HUES6 (cell line): ENCODE measurements at regions not wholly inside any gene's neighbourhood (a gene's known extent, or its start where the extent isn't known, plus 50 kb on each side); places are given as distances from the start of the nearest gene placed in this dataset.

ENCODE experiments used
- H3K27ac ChIP-seq: 2 replicates; pipeline ENCODE4 v1.7.0; 2013; ENCODE audit warnings: low read depth, mild to moderate bottlenecking, low read length, inconsistent platforms
- H3K27me3 ChIP-seq: 2 replicates; pipeline ENCODE4 v1.6.1; 2013; ENCODE audit warnings: low read length; ENCODE audit not compliant: control insufficient read depth, insufficient read depth
- H3K36me3 ChIP-seq: 2 replicates; pipeline ENCODE4 v1.6.1; 2013; ENCODE audit warnings: low read length; ENCODE audit not compliant: control insufficient read depth, insufficient read depth
- H3K4me1 ChIP-seq: 2 replicates; pipeline ENCODE4 v1.6.1; 2013; ENCODE audit warnings: low read length; ENCODE audit not compliant: control insufficient read depth, insufficient read depth
- H3K4me3 ChIP-seq: 2 replicates; pipeline ENCODE4 v1.5.1; 2013; ENCODE audit warnings: low read depth, low read length
- H3K9ac ChIP-seq: one replicate; pipeline ENCODE4 v1.6.1; 2013; ENCODE audit warnings: mild to moderate bottlenecking, low read length
- H3K9me3 ChIP-seq: 2 replicates; pipeline ENCODE4 v1.6.1; 2013; ENCODE audit warnings: low read depth, low read length; ENCODE audit not compliant: control insufficient read depth, insufficient read depth

DNA sequence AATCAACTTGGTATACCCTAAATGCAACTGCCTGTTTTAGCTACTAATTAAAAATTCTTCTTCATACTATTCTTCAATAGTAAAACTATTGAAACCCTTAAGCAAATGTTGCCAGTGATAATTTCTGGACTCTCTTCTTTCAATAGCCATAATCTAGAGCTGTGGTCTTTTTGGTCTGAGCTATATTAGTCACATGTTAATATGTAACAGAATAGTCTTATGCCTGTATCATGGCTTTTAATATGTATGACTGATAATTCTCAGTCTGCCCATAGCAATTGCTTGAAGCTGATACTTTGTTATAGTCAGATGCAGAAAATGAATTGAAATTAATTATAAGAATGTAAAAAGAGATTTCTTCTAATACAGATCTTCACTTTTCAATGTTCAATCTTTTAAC lies 1871.9 kb upstream of the CDH6 start:
- no peaks in the 10 kb centered on the region for H3K9me3 ChIP-seq
- H3K4me3 ChIP-seq: no peak overlapping the region
- H3K9ac ChIP-seq: no peak overlapping the region
- H3K4me1 ChIP-seq: no peaks in the 10 kb centered on the region
- no peaks in the 10 kb centered on the region for H3K36me3 ChIP-seq
- H3K27ac ChIP-seq: no peak overlapping the region
- no peaks in the 10 kb centered on the region for H3K27me3 ChIP-seq

DNA sequence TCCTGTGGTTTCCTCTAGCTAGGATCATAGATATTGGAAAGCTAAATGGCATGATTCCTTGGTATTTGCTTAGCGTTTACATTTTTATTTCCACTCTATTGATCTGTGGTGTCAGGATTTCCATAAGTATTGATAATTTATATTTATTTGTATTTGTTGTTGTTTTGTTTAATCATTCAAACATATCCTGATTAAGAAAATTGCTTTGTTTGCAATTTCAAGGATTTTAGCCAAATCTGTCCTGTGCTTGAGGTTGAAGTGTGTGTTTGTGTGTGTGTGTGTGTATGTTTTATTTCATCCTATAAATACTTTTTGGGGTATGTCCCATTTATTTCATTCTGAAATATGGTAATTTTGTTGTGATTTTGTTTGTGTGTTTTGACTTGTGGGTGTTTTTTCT lies 1884.1 kb upstream of the CDH6 start:
- H3K9ac ChIP-seq: no peak overlapping the region
- no peaks in the 10 kb centered on the region for H3K4me1 ChIP-seq
- H3K27ac ChIP-seq: no peak overlapping the region
- H3K27me3 ChIP-seq: no peaks in the 10 kb centered on the region
- H3K9me3 ChIP-seq: no peaks in the 10 kb centered on the region
- H3K4me3 ChIP-seq: no peak overlapping the region
- H3K36me3 ChIP-seq: no peaks in the 10 kb centered on the region

GRCh38 chr5:29307478-29307877 lies 1886.0 kb upstream of the CDH6 start:
- no peaks in the 10 kb centered on the region for H3K36me3 ChIP-seq
- H3K4me3 ChIP-seq: no peak overlapping the region
- no peaks in the 10 kb centered on the region for H3K9me3 ChIP-seq
- H3K4me1 ChIP-seq: no peaks in the 10 kb centered on the region
- H3K9ac ChIP-seq: no peak overlapping the region
- H3K27me3 ChIP-seq: no peaks in the 10 kb centered on the region
- no peak overlapping the region for H3K27ac ChIP-seq

DNA sequence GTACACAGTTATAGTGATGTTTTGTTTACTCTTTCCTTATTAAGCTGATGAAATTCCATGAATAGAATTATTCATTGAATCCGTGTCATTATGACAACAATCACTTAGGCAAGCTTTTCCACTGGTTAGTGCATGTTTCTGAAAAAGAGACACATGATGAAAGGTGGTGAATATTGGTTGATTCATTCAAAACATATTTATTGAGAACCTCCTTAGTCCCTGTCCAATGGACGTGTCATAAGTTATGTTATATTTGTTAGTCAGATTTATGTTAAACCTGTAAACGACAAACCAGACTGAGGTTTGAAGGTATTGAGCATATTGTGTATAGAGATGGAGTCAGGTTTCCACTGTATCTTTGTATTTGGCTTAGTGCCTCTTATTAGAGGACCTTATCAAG lies 1888.9 kb upstream of the CDH6 start:
- no peaks in the 10 kb centered on the region for H3K4me1 ChIP-seq
- no peak overlapping the region for H3K9ac ChIP-seq
- H3K4me3 ChIP-seq: no peak overlapping the region
- H3K27ac ChIP-seq: no peak overlapping the region
- no peaks in the 10 kb centered on the region; the same call in 1 of the 2 replicates for H3K9me3 ChIP-seq
- no peaks in the 10 kb centered on the region for H3K36me3 ChIP-seq
- no peaks in the 10 kb centered on the region for H3K27me3 ChIP-seq

DNA sequence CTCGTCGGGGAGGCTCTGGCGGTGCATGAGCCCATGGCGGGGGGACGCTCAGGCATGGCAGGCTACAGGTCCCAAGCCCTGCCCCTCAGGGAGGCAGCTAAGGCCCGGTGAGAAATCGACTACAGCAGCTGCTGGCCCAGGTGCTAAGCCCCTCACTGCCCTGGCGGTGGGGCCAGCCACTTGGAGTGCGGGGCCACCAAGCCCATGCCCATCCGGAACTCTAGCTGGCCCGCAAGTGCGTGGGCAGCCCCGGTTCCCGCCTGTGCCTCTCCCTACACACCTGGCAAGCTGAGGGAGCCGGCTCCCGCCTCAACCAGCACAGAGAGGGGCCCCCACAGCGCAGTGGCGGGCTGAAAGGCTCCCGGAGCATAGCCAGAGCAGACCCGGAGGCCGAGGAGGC lies 1896.9 kb upstream of the CDH6 start:
- H3K27ac ChIP-seq: no peak overlapping the region
- H3K9ac ChIP-seq: no peak overlapping the region
- H3K4me3 ChIP-seq: no peak overlapping the region
- H3K9me3 ChIP-seq: no peaks in the 10 kb centered on the region; the same call in 1 of the 2 replicates
- no peaks in the 10 kb centered on the region for H3K27me3 ChIP-seq
- H3K36me3 ChIP-seq: no peaks in the 10 kb centered on the region
- H3K4me1 ChIP-seq: no peaks in the 10 kb centered on the region

- no peaks in the 10 kb centered on the region for H3K27me3 ChIP-seq
- H3K4me1 ChIP-seq: no peaks in the 10 kb centered on the region
- no peak overlapping the region for H3K9ac ChIP-seq
- H3K36me3 ChIP-seq: no peaks in the 10 kb centered on the region
- H3K27ac ChIP-seq: no peak overlapping the region
- H3K9me3 ChIP-seq: peaks cover 3% of the 10 kb centered on the region; the same call in 1 of the 2 replicates
- H3K4me3 ChIP-seq: no peak overlapping the region
Observed at GRCh38 chr5:29277642-29278041, 1915.8 kb upstream of the CDH6 start.

DNA sequence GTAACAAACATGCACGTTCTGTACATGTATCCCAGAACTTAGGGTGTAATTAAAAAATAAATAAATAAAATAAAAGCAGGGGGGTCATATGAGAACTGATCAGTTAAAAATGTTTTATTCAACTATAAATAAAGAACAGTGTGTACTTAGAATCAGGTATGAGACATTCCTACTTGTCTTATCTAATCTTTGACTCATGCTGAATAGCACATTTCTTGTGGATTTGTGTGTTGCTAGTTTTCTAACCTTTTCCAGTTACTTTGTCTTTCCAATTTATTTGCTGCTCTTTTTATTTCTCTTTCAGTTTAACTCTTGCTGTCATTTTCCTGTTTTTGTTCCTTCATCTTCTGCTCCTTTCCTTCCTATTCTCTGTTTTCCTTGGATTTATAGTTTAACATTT lies 1917.1 kb upstream of the CDH6 start:
- Histone ChIP-seq H3K36me3 (no peaks in the 10 kb centered on the region), H3K4me1 (no peaks in the 10 kb centered on the region), H3K27ac (no peak overlapping the region), H3K9ac (no peak overlapping the region), H3K27me3 (no peaks in the 10 kb centered on the region), H3K4me3 (no peak overlapping the region), H3K9me3 (peaks cover 3% of the 10 kb centered on the region; the same call in 1 of the 2 replicates)

GRCh38 chr5:29263915-29264351 lies 1929.6 kb upstream of the CDH6 start:
- no peaks in the 10 kb centered on the region for H3K36me3 ChIP-seq
- no peaks in the 10 kb centered on the region for H3K4me1 ChIP-seq
- no peaks in the 10 kb centered on the region for H3K9me3 ChIP-seq
- H3K27ac ChIP-seq: no peak overlapping the region
- no peak overlapping the region for H3K9ac ChIP-seq
- H3K27me3 ChIP-seq: no peaks in the 10 kb centered on the region
- H3K4me3 ChIP-seq: no peak overlapping the region

- no peak overlapping the region for H3K27ac ChIP-seq
- H3K4me3 ChIP-seq: no peak overlapping the region
- H3K27me3 ChIP-seq: no peaks in the 10 kb centered on the region
- no peaks in the 10 kb centered on the region for H3K4me1 ChIP-seq
- H3K36me3 ChIP-seq: no peaks in the 10 kb centered on the region
- no peaks in the 10 kb centered on the region for H3K9me3 ChIP-seq
- H3K9ac ChIP-seq: no peak overlapping the region
Observed at GRCh38 chr5:29262339-29263123, 1931.0 kb upstream of the CDH6 start.

DNA sequence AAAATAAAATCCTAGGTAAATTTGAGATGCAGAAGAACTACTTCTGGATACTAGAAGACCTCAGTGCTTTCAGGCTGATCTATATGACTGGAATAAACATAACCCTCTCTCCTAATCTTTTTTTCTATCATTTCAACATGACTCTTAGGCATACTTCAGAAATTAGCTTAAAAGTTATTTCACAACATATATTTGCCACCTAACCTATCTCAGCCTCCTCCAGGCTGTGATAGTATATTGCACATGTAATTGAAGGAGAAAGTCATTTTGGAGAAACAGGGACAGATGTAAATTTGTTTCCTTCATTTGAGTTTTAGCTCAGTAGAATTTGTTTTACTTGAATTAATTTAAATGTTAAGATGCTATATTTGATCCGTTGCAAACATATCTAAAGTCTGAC lies 1932.3 kb upstream of the CDH6 start:
- Histone ChIP-seq H3K4me1 (no peaks in the 10 kb centered on the region), H3K9ac (no peak overlapping the region), H3K36me3 (no peaks in the 10 kb centered on the region), H3K27me3 (no peaks in the 10 kb centered on the region), H3K9me3 (no peaks in the 10 kb centered on the region), H3K4me3 (no peak overlapping the region), H3K27ac (no peak overlapping the region)

DNA sequence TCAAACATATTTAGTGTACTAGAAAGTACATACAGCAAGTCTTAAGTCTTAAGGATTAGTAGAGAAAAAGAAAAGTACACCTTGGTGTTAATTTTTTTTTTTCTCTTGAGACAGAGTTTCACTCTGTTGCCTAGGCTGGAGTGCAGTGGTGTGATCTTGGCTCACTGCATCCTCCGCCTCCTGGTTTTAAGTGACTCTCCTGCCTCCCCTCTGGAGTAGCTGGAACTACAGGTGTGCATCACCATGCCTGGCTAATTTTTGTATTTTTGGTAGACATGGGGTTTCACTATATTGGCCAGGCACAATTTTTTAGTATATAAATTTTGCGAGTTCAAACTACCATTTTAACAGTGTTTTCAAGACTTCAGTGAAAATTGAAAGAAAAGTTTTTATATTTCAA lies 1941.1 kb upstream of the CDH6 start:
- Histone ChIP-seq H3K9me3 (no peaks in the 10 kb centered on the region), H3K4me1 (no peaks in the 10 kb centered on the region), H3K27me3 (no peaks in the 10 kb centered on the region), H3K27ac (no peak overlapping the region), H3K36me3 (no peaks in the 10 kb centered on the region), H3K4me3 (no peak overlapping the region), H3K9ac (no peak overlapping the region)
